ENCODE measurements at regions not wholly inside any gene's neighbourhood (a gene's known extent, or its start where the extent isn't known, plus 50 kb on each side); places are given as distances from the start of the nearest gene placed in this dataset.
"Not testable (repeated sequence)": the region's sequence is repeated elsewhere in the genome, so short reads cannot be mapped to it uniquely, and the experiment has no call there.

DNA sequence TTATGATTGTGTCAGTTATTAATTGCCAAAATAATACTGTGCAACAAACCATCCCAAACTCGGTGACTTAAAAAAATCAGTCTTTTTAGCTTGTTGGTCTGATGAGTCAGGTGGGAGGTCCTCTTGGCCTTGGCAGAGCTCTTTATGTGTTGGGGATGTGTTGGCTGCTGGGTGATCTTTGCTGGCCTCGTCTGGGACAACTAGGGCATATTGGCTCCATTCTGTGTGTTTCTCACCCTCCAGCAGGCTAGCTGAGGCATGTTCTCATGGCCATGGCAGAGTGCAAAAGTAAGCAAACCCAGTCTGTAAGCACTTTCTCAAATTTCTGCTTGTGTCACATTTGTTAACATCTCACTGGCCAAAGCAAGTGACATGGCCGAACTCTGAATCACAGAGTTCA lies 251.6 kb downstream of the RPLP1 start:
- H3K9me3 ChIP-seq (replicated peaks; ENCODE audit: insufficient read depth, low read length): no peaks in the 10 kb centered on the region
- H3F3A ChIP-seq (ENCODE audit: insufficient read depth, low read length): no peaks in the 10 kb centered on the region
- no peak overlapping the region for H3K4me3 ChIP-seq (ENCODE audit: low read length)
- H2AFZ ChIP-seq (ENCODE audit: low read length): no peak overlapping the region
- TF ChIP-seq EZH2phosphoT487 (IDR thresholded peaks at IDR 0.05; ENCODE audit: low read length) (no peak), EZH2 (optimal IDR thresholded peaks at IDR 0.05; ENCODE audit: low read depth, low read length) (no peak)
- TF ChIP-seq, protein P1, sequence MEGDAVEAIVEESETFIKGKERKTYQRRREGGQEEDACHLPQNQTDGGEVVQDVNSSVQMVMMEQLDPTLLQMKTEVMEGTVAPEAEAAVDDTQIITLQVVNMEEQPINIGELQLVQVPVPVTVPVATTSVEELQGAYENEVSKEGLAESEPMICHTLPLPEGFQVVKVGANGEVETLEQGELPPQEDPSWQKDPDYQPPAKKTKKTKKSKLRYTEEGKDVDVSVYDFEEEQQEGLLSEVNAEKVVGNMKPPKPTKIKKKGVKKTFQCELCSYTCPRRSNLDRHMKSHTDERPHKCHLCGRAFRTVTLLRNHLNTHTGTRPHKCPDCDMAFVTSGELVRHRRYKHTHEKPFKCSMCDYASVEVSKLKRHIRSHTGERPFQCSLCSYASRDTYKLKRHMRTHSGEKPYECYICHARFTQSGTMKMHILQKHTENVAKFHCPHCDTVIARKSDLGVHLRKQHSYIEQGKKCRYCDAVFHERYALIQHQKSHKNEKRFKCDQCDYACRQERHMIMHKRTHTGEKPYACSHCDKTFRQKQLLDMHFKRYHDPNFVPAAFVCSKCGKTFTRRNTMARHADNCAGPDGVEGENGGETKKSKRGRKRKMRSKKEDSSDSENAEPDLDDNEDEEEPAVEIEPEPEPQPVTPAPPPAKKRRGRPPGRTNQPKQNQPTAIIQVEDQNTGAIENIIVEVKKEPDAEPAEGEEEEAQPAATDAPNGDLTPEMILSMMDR (IDR thresholded peaks at IDR 0.05; ENCODE audit: low read length): no peak
- H3K9ac ChIP-seq (ENCODE audit: low read length): no peak overlapping the region
- H3K4me2 ChIP-seq (ENCODE audit: low read depth, low read length): no peak overlapping the region
- no peaks in the 10 kb centered on the region for H3K79me2 ChIP-seq (ENCODE audit: low read length)
- H3K9me2 ChIP-seq (replicated peaks; ENCODE audit: insufficient read depth, low read length): no peaks in the 10 kb centered on the region
- H3K27ac ChIP-seq (ENCODE audit: low read length): no peak overlapping the region
- H3K4me1 ChIP-seq (ENCODE audit: low read length): no peaks in the 10 kb centered on the region
- no peaks in the 10 kb centered on the region for H3K36me3 ChIP-seq (replicated peaks; ENCODE audit: insufficient read depth, low read length)
- DNase-seq: no peak
- no peaks in the 10 kb centered on the region for H4K20me1 ChIP-seq (ENCODE audit: insufficient read depth, low read length)
- H3K27me3 ChIP-seq (replicated peaks; ENCODE audit: insufficient read depth, low read length): no peaks in the 10 kb centered on the region; the same call in 1 of the 2 replicates

DNA sequence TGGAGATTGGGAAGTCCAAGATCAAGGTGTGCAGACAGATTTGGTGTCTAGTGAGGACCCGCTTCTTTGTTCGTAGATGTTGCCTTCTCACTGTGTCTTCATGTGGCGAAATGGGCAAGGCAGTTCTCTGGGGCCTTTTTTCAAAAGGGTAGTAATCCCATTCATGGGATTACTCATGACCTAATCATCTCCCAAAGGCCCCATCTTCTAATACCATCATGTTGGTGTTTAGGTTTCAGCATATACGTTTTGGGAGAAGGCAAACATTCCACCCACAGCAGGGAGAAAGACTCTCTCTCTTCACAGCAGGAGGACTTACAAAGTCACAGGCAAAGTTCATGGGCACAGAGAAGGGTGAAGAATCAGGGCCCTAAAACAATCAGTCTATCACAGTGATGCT lies 252.1 kb downstream of the RPLP1 start:
- H3K4me2 ChIP-seq (ENCODE audit: low read depth, low read length): no peak overlapping the region
- H3K27ac ChIP-seq (ENCODE audit: low read length): no peak overlapping the region
- no peak overlapping the region for H2AFZ ChIP-seq (ENCODE audit: low read length)
- no peaks in the 10 kb centered on the region for H3F3A ChIP-seq (ENCODE audit: insufficient read depth, low read length)
- no peaks in the 10 kb centered on the region for H4K20me1 ChIP-seq (ENCODE audit: insufficient read depth, low read length)
- no peak overlapping the region for H3K9ac ChIP-seq (ENCODE audit: low read length)
- H3K4me3 ChIP-seq (ENCODE audit: low read length): no peak overlapping the region
- DNase-seq: no peak
- H3K36me3 ChIP-seq (replicated peaks; ENCODE audit: insufficient read depth, low read length): no peaks in the 10 kb centered on the region
- H3K79me2 ChIP-seq (ENCODE audit: low read length): no peaks in the 10 kb centered on the region
- no peaks in the 10 kb centered on the region for H3K9me2 ChIP-seq (replicated peaks; ENCODE audit: insufficient read depth, low read length)
- no peaks in the 10 kb centered on the region for H3K4me1 ChIP-seq (ENCODE audit: low read length)
- TF ChIP-seq EZH2 (optimal IDR thresholded peaks at IDR 0.05; ENCODE audit: low read depth, low read length) (no peak), EZH2phosphoT487 (IDR thresholded peaks at IDR 0.05; ENCODE audit: low read length) (no peak)
- TF ChIP-seq, protein P1 (IDR thresholded peaks at IDR 0.05; ENCODE audit: low read length): no peak
- H3K9me3 ChIP-seq (replicated peaks; ENCODE audit: insufficient read depth, low read length): no peaks in the 10 kb centered on the region
- H3K27me3 ChIP-seq (replicated peaks; ENCODE audit: insufficient read depth, low read length): no peaks in the 10 kb centered on the region; the same call in 1 of the 2 replicates

DNA sequence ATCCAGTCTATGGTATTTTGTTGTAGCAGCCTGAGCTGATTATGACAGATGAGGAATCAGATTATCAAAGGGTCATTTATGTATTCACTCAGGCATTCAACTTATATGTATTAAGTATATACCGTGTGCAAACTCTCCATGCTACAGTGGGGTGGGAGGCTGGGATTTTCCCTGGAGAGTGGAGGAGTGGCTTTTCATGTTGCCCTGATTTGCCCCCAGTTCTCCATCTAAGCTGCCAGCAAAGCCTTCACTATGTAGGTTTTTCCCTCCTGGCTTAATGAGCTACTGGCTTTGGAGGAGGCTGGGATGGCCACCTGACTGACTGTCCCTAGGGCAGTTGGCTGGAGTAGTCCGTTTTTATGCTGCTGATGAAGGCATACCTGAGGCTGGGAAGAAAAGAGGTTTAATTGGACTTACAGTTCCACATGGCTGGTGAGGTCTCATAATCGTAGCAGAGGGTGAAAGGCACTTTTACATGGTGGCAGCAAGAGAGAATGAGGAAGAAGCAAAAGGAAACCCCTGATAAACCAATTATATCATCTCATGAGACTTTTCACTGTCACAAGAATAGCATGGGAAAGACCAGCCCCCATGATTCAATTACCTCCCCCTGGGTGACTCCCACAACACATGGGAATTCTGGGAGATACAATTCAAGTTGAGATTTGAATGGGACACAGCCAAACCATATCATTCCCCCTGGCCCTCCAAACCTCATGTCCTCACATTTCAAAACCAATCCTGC lies 253.9 kb downstream of the RPLP1 start:
- Histone ChIP-seq H3F3A (ENCODE audit: insufficient read depth, low read length) (no peaks in the 10 kb centered on the region), H3K4me2 (ENCODE audit: low read depth, low read length) (no peak overlapping the region), H3K27me3 (replicated peaks; ENCODE audit: insufficient read depth, low read length) (no peaks in the 10 kb centered on the region; the same call in 1 of the 2 replicates), H4K20me1 (ENCODE audit: insufficient read depth, low read length) (no peaks in the 10 kb centered on the region), H3K36me3 (replicated peaks; ENCODE audit: insufficient read depth, low read length) (no peaks in the 10 kb centered on the region), H3K9me2 (replicated peaks; ENCODE audit: insufficient read depth, low read length) (no peaks in the 10 kb centered on the region), H2AFZ (ENCODE audit: low read length) (no peak overlapping the region), H3K4me3 (ENCODE audit: low read length) (no peak overlapping the region), H3K9ac (ENCODE audit: low read length) (no peak overlapping the region), H3K79me2 (ENCODE audit: low read length) (no peaks in the 10 kb centered on the region), H3K27ac (ENCODE audit: low read length) (no peak overlapping the region), H3K9me3 (replicated peaks; ENCODE audit: insufficient read depth, low read length) (no peaks in the 10 kb centered on the region), H3K4me1 (ENCODE audit: low read length) (no peaks in the 10 kb centered on the region)
- TF ChIP-seq EZH2 (optimal IDR thresholded peaks at IDR 0.05; ENCODE audit: low read depth, low read length) (no peak), EZH2phosphoT487 (IDR thresholded peaks at IDR 0.05; ENCODE audit: low read length) (no peak)
- TF ChIP-seq, protein P1 (IDR thresholded peaks at IDR 0.05; ENCODE audit: low read length): no peak
- no peak for DNase-seq

DNA sequence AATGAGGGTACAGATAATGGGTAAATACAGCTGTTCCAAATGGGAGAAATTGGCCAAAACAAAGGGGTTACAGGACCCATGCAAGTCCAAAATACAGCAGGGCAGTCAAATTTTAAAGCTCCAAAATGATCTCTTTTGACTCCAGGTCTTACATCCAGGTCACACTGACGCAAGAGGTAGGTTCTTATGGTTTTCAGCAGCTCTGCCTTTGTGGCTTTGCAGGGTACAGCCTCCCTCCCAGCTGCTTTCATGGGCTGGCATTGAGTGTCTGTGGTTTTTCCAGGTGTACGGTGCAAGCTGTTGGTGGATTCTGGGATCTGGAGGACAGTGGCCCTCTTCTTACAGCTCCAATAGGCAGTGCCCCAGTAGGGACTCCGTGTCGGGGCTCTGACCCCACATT lies 254.6 kb downstream of the RPLP1 start:
- not testable (repeated sequence) for H4K20me1 ChIP-seq (ENCODE audit: insufficient read depth, low read length); H3K27me3 ChIP-seq (replicated peaks; ENCODE audit: insufficient read depth, low read length); H3K4me3 ChIP-seq (ENCODE audit: low read length); H3K4me2 ChIP-seq (ENCODE audit: low read depth, low read length); H3K9me2 ChIP-seq (replicated peaks; ENCODE audit: insufficient read depth, low read length); H3K9ac ChIP-seq (ENCODE audit: low read length); H3K4me1 ChIP-seq (ENCODE audit: low read length); H2AFZ ChIP-seq (ENCODE audit: low read length); DNase-seq; H3K36me3 ChIP-seq (replicated peaks; ENCODE audit: insufficient read depth, low read length); H3F3A ChIP-seq (ENCODE audit: insufficient read depth, low read length); H3K27ac ChIP-seq (ENCODE audit: low read length); H3K9me3 ChIP-seq (replicated peaks; ENCODE audit: insufficient read depth, low read length); H3K79me2 ChIP-seq (ENCODE audit: low read length)

DNA sequence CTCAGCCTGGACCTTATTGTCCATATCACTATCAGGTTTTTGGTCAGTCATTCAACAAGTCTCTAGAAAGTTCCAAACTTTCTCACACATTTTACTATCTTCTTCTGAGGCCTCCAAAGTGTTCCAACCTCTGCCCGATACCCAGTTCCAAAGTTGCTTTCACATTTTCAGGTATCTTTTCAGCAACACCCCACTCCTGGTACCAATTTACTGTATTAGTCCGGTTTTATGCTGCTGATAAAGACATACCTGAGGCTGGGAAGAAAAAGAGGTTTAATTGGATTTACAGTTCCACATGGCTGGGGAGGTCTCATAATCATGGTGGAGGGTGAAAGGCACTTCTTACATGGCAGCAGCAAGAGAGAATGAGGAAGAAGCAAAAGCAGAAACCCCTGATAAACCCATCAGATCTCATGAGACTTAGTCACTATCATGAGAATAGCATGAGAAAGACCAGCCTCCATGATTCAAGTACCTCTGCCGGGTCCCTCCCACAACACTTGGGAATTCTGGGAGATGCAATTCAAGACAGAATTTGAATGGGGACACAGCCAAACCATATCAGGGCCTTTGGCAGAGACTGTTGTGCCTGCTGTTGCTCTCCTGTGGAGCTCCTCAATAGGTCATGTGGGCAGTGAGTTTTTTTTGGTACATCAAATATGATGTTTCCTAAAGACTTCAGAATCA lies 256.0 kb downstream of the RPLP1 start:
- H3K27me3 ChIP-seq (replicated peaks; ENCODE audit: insufficient read depth, low read length); DNase-seq; H3K4me3 ChIP-seq (ENCODE audit: low read length); H3K9ac ChIP-seq (ENCODE audit: low read length); H3K27ac ChIP-seq (ENCODE audit: low read length); H3K4me2 ChIP-seq (ENCODE audit: low read depth, low read length); H3K79me2 ChIP-seq (ENCODE audit: low read length); H3K36me3 ChIP-seq (replicated peaks; ENCODE audit: insufficient read depth, low read length); H3F3A ChIP-seq (ENCODE audit: insufficient read depth, low read length); H4K20me1 ChIP-seq (ENCODE audit: insufficient read depth, low read length); H3K9me2 ChIP-seq (replicated peaks; ENCODE audit: insufficient read depth, low read length); H2AFZ ChIP-seq (ENCODE audit: low read length); H3K9me3 ChIP-seq (replicated peaks; ENCODE audit: insufficient read depth, low read length): not testable (repeated sequence)
- H3K4me1 ChIP-seq (ENCODE audit: low read length): peaks cover 12% of the 10 kb centered on the region

All from MM.1S (cell line).